ENCODE measurements at regions not wholly inside any gene's neighbourhood (a gene's known extent, or its start where the extent isn't known, plus 50 kb on each side); places are given as distances from the start of the nearest gene placed in this dataset.

DNA sequence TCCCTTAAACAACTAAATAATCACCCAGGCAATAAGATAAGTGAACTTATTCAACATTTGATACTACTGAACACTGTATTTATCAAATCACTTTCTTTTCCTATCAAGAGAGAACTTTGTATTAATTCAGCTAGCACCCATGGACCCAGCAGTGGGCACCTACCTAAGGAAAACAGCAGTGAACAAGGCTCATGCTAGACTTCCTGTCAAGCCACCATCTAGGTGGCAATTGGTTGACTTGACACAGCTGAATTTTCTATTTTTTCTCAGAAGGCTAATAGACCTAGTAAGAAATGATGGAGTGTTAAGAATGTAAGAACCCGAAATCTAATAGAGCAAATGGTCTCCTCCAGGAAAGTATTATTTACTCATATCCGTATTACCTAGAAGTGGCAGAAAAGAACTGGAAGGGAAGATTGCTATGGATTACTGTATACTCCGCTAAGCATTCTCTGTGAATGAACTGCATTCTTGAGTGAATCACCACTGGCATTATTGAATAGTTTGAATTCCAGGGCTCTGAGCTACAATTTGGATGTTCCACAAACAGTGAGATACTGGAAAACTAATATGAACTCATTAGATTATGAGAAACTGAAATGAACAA is 988.2 kb upstream of the CDH2 start (continued):
- no peak for TF ChIP-seq ZNF707 (tag by site-specific recombination; IDR thresholded peaks at IDR 0.05)
- TF ChIP-seq TRIM28 (IDR thresholded peaks at IDR 0.05; ENCODE audit: borderline replicate concordance, low read length): no peak

DNA sequence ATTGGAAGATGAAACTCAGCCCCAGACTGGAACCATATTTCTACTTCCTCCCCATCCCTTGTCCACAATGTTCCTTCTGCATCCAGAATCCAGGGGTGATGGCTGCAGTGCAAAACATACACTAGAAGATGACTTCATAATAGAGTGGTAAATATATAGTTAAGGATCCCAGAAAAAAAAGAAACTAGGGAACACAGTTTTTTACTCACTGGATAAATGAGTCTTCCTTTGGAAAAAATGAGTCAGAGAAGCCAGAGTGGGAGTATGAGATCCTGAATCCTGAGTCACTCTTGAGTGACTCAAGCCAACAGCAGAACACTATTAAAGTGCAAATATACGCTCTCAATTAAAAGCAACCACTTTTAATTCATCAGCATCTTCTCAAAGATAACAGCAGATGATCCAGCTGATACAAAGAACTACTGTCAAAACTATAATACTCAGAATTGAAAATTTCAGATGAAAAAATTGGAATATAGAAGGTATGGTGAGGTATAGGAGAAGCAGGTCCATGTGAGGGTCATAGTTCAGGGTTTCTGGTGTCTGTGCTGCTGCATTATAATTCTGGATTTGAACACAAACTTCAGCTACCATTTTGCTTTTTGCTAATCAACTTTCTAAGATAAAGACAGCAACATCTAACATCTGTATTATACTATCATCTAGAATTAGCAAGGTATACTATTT is 987.2 kb upstream of the CDH2 start:
- no peak overlapping the region for H3K4me3 ChIP-seq (ENCODE audit: low read depth, low read length)

DNA sequence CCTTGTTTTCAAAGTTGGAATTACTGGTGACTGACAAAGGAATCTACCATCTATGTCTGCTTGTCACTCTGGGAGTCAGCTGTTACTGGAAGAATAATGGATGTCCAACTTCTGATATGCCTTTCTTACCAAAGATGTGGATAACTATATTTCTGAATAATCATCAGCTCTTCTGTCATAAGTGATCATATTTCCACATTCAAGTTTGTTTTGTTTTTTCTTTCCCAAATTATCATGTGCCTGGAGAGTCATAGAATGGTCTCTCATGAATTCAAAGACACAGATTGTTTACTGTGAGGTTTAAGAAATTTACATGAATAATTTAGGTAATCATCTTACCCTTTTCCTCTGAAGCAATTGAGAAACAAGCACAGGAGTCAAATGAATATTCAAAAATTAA is 986.7 kb upstream of the CDH2 start:
- Histone ChIP-seq H3K4me3 (ENCODE audit: low read depth, low read length) (no peak overlapping the region), H3K36me3 (ENCODE audit: control insufficient read depth in 2 of 2, insufficient read depth in 1 of 2, low read length in 2 of 2) (no peaks in the 10 kb centered on the region), H3K27ac (ENCODE audit: extremely low read depth, low read depth, low read length) (no peak overlapping the region), H3K9me3 (ENCODE audit: control insufficient read depth, insufficient read depth, low read depth, low read length) (no peaks in the 10 kb centered on the region), H3K4me1 (ENCODE audit: control insufficient read depth, insufficient read depth, low read length) (peaks cover 5% of the 10 kb centered on the region; the same call in 1 of the 2 replicates)
- ChIA-PET CTCF (no interaction called here), POLR2A (no interaction called here)
- no peak for TF ChIP-seq ZNF423 (tag by site-specific recombination; IDR thresholded peaks at IDR 0.05)
- no peak for TF ChIP-seq ZNF266 (tag by site-specific recombination; IDR thresholded peaks at IDR 0.05; ENCODE audit: low read depth)
- no peak for TF ChIP-seq ZNF600 (tag by site-specific recombination; IDR thresholded peaks at IDR 0.05)
- TF ChIP-seq ZNF585B (tag by site-specific recombination; IDR thresholded peaks at IDR 0.05): no peak
- no peak for TF ChIP-seq GLIS2 (tag by site-specific recombination; IDR thresholded peaks at IDR 0.05)
- no peak for TF ChIP-seq MZF1 (tag by site-specific recombination; IDR thresholded peaks at IDR 0.05; ENCODE audit: borderline replicate concordance)
- no peak for TF ChIP-seq REST (tag by site-specific recombination; IDR thresholded peaks at IDR 0.05)
- TF ChIP-seq PATZ1 (tag by site-specific recombination; IDR thresholded peaks at IDR 0.05): no peak
- no peak for TF ChIP-seq ZNF560 (tag by site-specific recombination; IDR thresholded peaks at IDR 0.05; ENCODE audit: borderline replicate concordance)
- TF ChIP-seq, protein P1, sequence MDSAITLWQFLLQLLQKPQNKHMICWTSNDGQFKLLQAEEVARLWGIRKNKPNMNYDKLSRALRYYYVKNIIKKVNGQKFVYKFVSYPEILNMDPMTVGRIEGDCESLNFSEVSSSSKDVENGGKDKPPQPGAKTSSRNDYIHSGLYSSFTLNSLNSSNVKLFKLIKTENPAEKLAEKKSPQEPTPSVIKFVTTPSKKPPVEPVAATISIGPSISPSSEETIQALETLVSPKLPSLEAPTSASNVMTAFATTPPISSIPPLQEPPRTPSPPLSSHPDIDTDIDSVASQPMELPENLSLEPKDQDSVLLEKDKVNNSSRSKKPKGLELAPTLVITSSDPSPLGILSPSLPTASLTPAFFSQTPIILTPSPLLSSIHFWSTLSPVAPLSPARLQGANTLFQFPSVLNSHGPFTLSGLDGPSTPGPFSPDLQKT (IDR thresholded peaks at IDR 0.05; ENCODE audit: borderline replicate concordance, low read depth, low read length): no peak
- TF ChIP-seq KLF10 (tag by site-specific recombination; IDR thresholded peaks at IDR 0.05): no peak
- TF ChIP-seq, protein P2, sequence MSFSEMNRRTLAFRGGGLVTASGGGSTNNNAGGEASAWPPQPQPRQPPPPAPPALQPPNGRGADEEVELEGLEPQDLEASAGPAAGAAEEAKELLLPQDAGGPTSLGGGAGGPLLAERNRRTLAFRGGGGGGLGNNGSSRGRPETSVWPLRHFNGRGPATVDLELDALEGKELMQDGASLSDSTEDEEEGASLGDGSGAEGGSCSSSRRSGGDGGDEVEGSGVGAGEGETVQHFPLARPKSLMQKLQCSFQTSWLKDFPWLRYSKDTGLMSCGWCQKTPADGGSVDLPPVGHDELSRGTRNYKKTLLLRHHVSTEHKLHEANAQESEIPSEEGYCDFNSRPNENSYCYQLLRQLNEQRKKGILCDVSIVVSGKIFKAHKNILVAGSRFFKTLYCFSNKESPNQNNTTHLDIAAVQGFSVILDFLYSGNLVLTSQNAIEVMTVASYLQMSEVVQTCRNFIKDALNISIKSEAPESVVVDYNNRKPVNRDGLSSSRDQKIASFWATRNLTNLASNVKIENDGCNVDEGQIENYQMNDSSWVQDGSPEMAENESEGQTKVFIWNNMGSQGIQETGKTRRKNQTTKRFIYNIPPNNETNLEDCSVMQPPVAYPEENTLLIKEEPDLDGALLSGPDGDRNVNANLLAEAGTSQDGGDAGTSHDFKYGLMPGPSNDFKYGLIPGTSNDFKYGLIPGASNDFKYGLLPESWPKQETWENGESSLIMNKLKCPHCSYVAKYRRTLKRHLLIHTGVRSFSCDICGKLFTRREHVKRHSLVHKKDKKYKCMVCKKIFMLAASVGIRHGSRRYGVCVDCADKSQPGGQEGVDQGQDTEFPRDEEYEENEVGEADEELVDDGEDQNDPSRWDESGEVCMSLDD (tag by site-specific recombination; IDR thresholded peaks at IDR 0.05): no peak

More for the DNA sequence above, 987.2 kb upstream of the CDH2 start:
- CTCF ChIA-PET: no interaction called here
- no peak for TF ChIP-seq REPIN1 (tag by site-specific recombination; IDR thresholded peaks at IDR 0.05; ENCODE audit: low read depth)
- TF ChIP-seq BCL6B (tag by site-specific recombination; IDR thresholded peaks at IDR 0.05): no peak
- H3K36me3 ChIP-seq (ENCODE audit: control insufficient read depth in 2 of 2, insufficient read depth in 1 of 2, low read length in 2 of 2): no peaks in the 10 kb centered on the region
- H3K27ac ChIP-seq (ENCODE audit: extremely low read depth, low read depth, low read length): no peak overlapping the region
- no peaks in the 10 kb centered on the region for H3K9me3 ChIP-seq (ENCODE audit: control insufficient read depth, insufficient read depth, low read depth, low read length)
- peaks cover 5% of the 10 kb centered on the region; the same call in 1 of the 2 replicates for H3K4me1 ChIP-seq (ENCODE audit: control insufficient read depth, insufficient read depth, low read length)
- POLR2A ChIA-PET: no interaction called here
